Gastroesophageal sphincter (tissue), 3 donors: ENCODE measurements at regions not wholly inside any gene's neighbourhood (a gene's known extent, or its start where the extent isn't known, plus 50 kb on each side); places are given as distances from the start of the nearest gene placed in this dataset.

Experiments
- EP300 ChIP-seq: sonication (generic); formaldehyde crosslinking; IDR thresholded peaks from one replicate; pipeline ENCODE4 v1.6.1; 2017; ENCODE audit warnings: antibody characterized with exemption, mild to moderate bottlenecking
- POLR2AphosphoS5 ChIP-seq: sonication (generic); formaldehyde crosslinking; IDR thresholded peaks from one replicate; pipeline ENCODE4 v1.6.1; 2017; ENCODE audit warnings: antibody characterized with exemption
- TF ChIP-seq, protein P1 (sequence below), 4 experiments: fragments of 200-600 bp in 2 of 4; fragments of 450-650 bp in 2 of 4; sonication (generic) in 1 of 4; IDR thresholded peaks; one replicate each; pipeline ENCODE4 v1.5.1; 2017 to 2019; ENCODE audit warnings: antibody characterized with exemption in 4 of 4, mild to moderate bottlenecking in 2 of 4, moderate library complexity in 2 of 4

DNA sequence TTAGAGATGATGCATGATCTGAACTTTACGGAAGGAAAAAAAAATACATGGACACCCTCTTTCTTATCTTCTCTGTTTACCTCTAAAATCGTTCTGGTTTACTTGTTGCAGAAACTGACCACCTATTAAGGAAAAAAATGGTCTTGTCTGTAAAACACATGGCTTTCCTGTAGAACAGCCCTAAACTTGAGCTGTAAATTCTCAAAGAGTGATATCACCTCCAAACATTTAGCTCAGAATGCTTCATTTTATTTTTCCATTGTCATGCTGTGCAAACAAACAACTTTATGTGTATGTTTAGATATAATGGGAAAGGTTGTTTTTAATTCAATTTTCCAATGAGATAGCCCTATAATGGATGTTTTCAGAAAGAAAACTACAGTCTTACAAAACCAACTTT lies 237.4 kb upstream of the NR2F2 start:
- TF ChIP-seq, protein P1, sequence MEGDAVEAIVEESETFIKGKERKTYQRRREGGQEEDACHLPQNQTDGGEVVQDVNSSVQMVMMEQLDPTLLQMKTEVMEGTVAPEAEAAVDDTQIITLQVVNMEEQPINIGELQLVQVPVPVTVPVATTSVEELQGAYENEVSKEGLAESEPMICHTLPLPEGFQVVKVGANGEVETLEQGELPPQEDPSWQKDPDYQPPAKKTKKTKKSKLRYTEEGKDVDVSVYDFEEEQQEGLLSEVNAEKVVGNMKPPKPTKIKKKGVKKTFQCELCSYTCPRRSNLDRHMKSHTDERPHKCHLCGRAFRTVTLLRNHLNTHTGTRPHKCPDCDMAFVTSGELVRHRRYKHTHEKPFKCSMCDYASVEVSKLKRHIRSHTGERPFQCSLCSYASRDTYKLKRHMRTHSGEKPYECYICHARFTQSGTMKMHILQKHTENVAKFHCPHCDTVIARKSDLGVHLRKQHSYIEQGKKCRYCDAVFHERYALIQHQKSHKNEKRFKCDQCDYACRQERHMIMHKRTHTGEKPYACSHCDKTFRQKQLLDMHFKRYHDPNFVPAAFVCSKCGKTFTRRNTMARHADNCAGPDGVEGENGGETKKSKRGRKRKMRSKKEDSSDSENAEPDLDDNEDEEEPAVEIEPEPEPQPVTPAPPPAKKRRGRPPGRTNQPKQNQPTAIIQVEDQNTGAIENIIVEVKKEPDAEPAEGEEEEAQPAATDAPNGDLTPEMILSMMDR (IDR thresholded peaks at IDR 0.05), result no peak
- TF ChIP-seq POLR2AphosphoS5 (no peak), EP300 (no peak)
